C4-2B (cell line): ENCODE measurements at regions not wholly inside any gene's neighbourhood (a gene's known extent, or its start where the extent isn't known, plus 50 kb on each side); places are given as distances from the start of the nearest gene placed in this dataset.

Experiments
- ZFX ChIP-seq: fragments of 450-650 bp; IDR thresholded peaks from 2 replicates; pipeline ENCODE4 v1.6.1; 2017
- TF ChIP-seq, protein P1 (sequence below): fragments of 450-650 bp; conservative IDR thresholded peaks from 2 replicates; pipeline ENCODE4 v1.5.1; 2017; ENCODE audit warnings: mild to moderate bottlenecking

- TF ChIP-seq, protein P1, sequence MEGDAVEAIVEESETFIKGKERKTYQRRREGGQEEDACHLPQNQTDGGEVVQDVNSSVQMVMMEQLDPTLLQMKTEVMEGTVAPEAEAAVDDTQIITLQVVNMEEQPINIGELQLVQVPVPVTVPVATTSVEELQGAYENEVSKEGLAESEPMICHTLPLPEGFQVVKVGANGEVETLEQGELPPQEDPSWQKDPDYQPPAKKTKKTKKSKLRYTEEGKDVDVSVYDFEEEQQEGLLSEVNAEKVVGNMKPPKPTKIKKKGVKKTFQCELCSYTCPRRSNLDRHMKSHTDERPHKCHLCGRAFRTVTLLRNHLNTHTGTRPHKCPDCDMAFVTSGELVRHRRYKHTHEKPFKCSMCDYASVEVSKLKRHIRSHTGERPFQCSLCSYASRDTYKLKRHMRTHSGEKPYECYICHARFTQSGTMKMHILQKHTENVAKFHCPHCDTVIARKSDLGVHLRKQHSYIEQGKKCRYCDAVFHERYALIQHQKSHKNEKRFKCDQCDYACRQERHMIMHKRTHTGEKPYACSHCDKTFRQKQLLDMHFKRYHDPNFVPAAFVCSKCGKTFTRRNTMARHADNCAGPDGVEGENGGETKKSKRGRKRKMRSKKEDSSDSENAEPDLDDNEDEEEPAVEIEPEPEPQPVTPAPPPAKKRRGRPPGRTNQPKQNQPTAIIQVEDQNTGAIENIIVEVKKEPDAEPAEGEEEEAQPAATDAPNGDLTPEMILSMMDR: no peak
- TF ChIP-seq ZFX: no peak
Measured at GRCh38 chr17:79678736-79679255, 51.9 kb upstream of the ENPP7 start.
